GM12878 (cell line): ENCODE measurements at regions not wholly inside any gene's neighbourhood (a gene's known extent, or its start where the extent isn't known, plus 50 kb on each side); places are given as distances from the start of the nearest gene placed in this dataset.

ENCODE experiments used
- BRCA1 ChIP-seq: IDR thresholded peaks from 2 replicates; pipeline ENCODE4 v1.6.1; 2011; ENCODE audit warnings: low read depth, low read length, improper control_type of control experiment
- JUNB ChIP-seq: IDR thresholded peaks from 2 replicates; pipeline ENCODE4 v1.6.1; 2016; ENCODE audit warnings: antibody characterized with exemption, mild to moderate bottlenecking
- MYC ChIP-seq: IDR thresholded peaks from 2 replicates; pipeline ENCODE4 v1.6.1; 2011; ENCODE audit warnings: mild to moderate bottlenecking, low read length, moderate library complexity, inconsistent platforms; ENCODE audit not compliant: insufficient read depth, insufficient replicate concordance, insufficient read length, severe bottlenecking
- RFX5 ChIP-seq: IDR thresholded peaks from 2 replicates; pipeline ENCODE4 v1.6.1; 2011; ENCODE audit warnings: low read depth, low read length, improper control_type of control experiment
- SMC3 ChIP-seq: IDR thresholded peaks from 2 replicates; pipeline ENCODE4 v1.6.1; 2011; ENCODE audit warnings: low read length, improper control_type of control experiment, borderline replicate concordance
- TF ChIP-seq, protein P1 (sequence below): fragments of 450-650 bp; IDR thresholded peaks from 2 replicates; pipeline ENCODE4 v1.6.1; 2017; ENCODE audit warnings: mild to moderate bottlenecking
- TF ChIP-seq, protein P2 (sequence below), 3 experiments: IDR thresholded peaks in 2 of 3; conservative IDR thresholded peaks in 1 of 3; 2 replicates each; pipeline ENCODE4 v1.5.1; 2011; ENCODE audit warnings: low read depth in 3 of 3, low read length in 3 of 3, mild to moderate bottlenecking in 3 of 3, control low read depth in 2 of 3, moderate library complexity in 2 of 3, inconsistent platforms in 1 of 3, mixed read lengths in 1 of 3; ENCODE audit not compliant: control insufficient read depth in 2 of 3, insufficient read depth in 1 of 3; ENCODE audit errors: extremely low read depth in 1 of 3

DNA sequence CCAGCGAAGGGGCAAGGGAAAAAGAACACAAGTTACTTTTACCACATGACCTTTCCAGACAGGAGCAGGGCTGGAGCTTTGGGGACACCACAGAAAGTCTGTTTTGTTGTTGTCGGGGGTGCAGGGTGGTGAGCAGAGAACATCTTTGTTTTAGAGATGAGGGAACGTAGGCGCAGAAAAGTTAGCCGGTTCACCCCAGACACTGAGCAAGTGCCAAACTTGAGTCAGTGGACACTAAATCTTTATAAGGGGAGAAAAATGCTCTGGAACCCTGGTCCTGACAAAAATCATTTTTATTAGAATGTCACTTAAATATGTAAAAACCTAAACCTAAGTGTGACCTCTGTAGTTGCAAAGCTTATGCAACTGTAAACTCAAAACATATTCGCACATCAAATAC is 126.4 kb upstream of the GAS1 start:
- TF ChIP-seq, protein P1, sequence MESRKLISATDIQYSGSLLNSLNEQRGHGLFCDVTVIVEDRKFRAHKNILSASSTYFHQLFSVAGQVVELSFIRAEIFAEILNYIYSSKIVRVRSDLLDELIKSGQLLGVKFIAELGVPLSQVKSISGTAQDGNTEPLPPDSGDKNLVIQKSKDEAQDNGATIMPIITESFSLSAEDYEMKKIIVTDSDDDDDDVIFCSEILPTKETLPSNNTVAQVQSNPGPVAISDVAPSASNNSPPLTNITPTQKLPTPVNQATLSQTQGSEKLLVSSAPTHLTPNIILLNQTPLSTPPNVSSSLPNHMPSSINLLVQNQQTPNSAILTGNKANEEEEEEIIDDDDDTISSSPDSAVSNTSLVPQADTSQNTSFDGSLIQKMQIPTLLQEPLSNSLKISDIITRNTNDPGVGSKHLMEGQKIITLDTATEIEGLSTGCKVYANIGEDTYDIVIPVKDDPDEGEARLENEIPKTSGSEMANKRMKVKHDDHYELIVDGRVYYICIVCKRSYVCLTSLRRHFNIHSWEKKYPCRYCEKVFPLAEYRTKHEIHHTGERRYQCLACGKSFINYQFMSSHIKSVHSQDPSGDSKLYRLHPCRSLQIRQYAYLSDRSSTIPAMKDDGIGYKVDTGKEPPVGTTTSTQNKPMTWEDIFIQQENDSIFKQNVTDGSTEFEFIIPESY, result no peak
- no peak for TF ChIP-seq BRCA1
- TF ChIP-seq MYC, result no peak
- no peak for TF ChIP-seq JUNB
- no peak for TF ChIP-seq SMC3
- no peak for TF ChIP-seq RFX5
- TF ChIP-seq, protein P2, sequence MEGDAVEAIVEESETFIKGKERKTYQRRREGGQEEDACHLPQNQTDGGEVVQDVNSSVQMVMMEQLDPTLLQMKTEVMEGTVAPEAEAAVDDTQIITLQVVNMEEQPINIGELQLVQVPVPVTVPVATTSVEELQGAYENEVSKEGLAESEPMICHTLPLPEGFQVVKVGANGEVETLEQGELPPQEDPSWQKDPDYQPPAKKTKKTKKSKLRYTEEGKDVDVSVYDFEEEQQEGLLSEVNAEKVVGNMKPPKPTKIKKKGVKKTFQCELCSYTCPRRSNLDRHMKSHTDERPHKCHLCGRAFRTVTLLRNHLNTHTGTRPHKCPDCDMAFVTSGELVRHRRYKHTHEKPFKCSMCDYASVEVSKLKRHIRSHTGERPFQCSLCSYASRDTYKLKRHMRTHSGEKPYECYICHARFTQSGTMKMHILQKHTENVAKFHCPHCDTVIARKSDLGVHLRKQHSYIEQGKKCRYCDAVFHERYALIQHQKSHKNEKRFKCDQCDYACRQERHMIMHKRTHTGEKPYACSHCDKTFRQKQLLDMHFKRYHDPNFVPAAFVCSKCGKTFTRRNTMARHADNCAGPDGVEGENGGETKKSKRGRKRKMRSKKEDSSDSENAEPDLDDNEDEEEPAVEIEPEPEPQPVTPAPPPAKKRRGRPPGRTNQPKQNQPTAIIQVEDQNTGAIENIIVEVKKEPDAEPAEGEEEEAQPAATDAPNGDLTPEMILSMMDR (IDR thresholded peaks at IDR 0.05 in 2 of 3, conservative IDR thresholded peaks at IDR 0.05 in 1 of 3; ENCODE audit: control insufficient read depth in 2 of 3, extremely low read depth in 1 of 3, insufficient read depth in 1 of 3, low read depth in 3 of 3, low read length in 3 of 3), result no peak
